Uterus (tissue), 2 donors: ENCODE measurements at regions not wholly inside any gene's neighbourhood (a gene's known extent, or its start where the extent isn't known, plus 50 kb on each side); places are given as distances from the start of the nearest gene placed in this dataset.

Source experiments
- CTCF ChIP-seq, 4 experiments: fragments of 200-600 bp in 2 of 4; fragments of 450-650 bp in 2 of 4; sonication (generic) in 2 of 4; IDR thresholded peaks; one replicate each; pipeline ENCODE4 v1.5.1; 2016 to 2019; ENCODE audit warnings: antibody characterized with exemption in 4 of 4, mild to moderate bottlenecking in 2 of 4, moderate library complexity in 1 of 4
- POLR2A ChIP-seq, 2 donors: fragments of 450-650 bp; IDR thresholded peaks; one replicate each; pipeline ENCODE4 v1.6.1; 2016; ENCODE audit warnings: antibody characterized with exemption in 2 of 2, mild to moderate bottlenecking in 1 of 2, moderate library complexity in 1 of 2

- TF ChIP-seq CTCF (IDR thresholded peaks at IDR 0.05) (no peak), POLR2A (IDR thresholded peaks at IDR 0.05) (no peak)
Measured at GRCh38 chr7:15086131-15086611, 183.6 kb upstream of the DGKB start.
